ENCODE measurements at regions not wholly inside any gene's neighbourhood (a gene's known extent, or its start where the extent isn't known, plus 50 kb on each side); places are given as distances from the start of the nearest gene placed in this dataset.

DNA sequence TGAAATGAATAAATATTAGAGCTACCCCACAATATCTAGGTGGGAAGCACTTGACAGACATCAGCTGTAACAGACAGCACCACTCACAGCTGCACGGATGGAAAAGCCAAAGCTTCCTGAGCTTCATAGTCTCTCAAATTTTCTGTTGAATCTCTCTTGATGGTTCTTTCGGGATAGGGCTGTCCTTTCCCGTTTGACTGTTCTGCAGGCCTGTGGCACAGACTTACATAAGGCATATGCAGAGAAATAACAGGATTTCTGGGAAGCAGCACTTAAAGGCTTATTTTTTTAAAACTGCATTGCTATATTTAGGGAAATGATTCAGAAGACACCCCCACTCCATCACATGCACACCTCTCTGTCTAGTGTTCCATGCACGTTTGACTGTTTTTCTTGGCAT, 77.5 kb downstream of the ZNF648 start:
- Histone ChIP-seq H4K20me1 (ENCODE audit: control insufficient read depth, insufficient read depth, insufficient read length) (no peaks in the 10 kb centered on the region), H3K14ac (ENCODE audit: insufficient read depth, low read length) (no peak overlapping the region), H3K4me1 (ENCODE audit: insufficient read depth, low read length) (no peaks in the 10 kb centered on the region; the same call in 1 of the 2 replicates), H3T11ph (ENCODE audit: low read length) (no peak overlapping the region), H3K79me1 (ENCODE audit: insufficient read depth, low read depth, low read length, poor library complexity, severe bottlenecking) (no peaks in the 10 kb centered on the region), H2BK120ac (ENCODE audit: low read depth, low read length, poor library complexity, severe bottlenecking) (no peak overlapping the region), H3K79me2 (ENCODE audit: insufficient read depth, low read length) (no peaks in the 10 kb centered on the region), H2BK20ac (ENCODE audit: low read depth, low read length, poor library complexity, severe bottlenecking) (no peak overlapping the region), H4K5ac (ENCODE audit: insufficient read length, low read depth, low read length) (no peak overlapping the region), H3K18ac (ENCODE audit: insufficient read length, low read depth, low read length) (no peak overlapping the region), H3K9me3 (ENCODE audit: control insufficient read depth, low read depth, low read length) (no peaks in the 10 kb centered on the region), H4K91ac (ENCODE audit: insufficient read length, low read depth, low read length) (no peak overlapping the region), H2BK15ac (ENCODE audit: low read depth, low read length) (no peak overlapping the region), H2BK5ac (ENCODE audit: insufficient read length, low read length) (no peak overlapping the region), H3K9ac (ENCODE audit: extremely low read depth, insufficient read length, low read length) (no peak overlapping the region), H3K4ac (ENCODE audit: low read depth, low read length) (no peak overlapping the region), H2AK5ac (ENCODE audit: insufficient read length, low read length) (no peak overlapping the region), H3K56ac (ENCODE audit: insufficient read length, low read depth, low read length) (no peak overlapping the region), H3K27me3 (ENCODE audit: insufficient read depth, low read length) (0 out of 2 replicates have a peak, but pooled peaks cover 1% of the 10 kb centered on the region), H3K23me2 (ENCODE audit: insufficient read length, low read depth, low read length, poor library complexity, severe bottlenecking) (no peaks in the 10 kb centered on the region), H3K27ac (ENCODE audit: insufficient read length, low read depth, low read length) (no peak overlapping the region), H3K23ac (ENCODE audit: insufficient read length, low read depth, low read length) (no peak overlapping the region), H2AFZ (ENCODE audit: low read length) (no peak overlapping the region), H2BK12ac (ENCODE audit: insufficient read length, low read depth, low read length) (no peak overlapping the region), H4K8ac (replicated peaks; ENCODE audit: insufficient read length, low read depth, low read length) (no peak overlapping the region), H3K4me2 (ENCODE audit: insufficient read depth, insufficient read length, low read length) (no peak overlapping the region)
- Mint-ChIP-seq H3K36me3 (ENCODE audit: insufficient read depth in 1 of 3, low read depth in 3 of 3) (peaks cover 0 to 5% (median 0%) of the 10 kb centered on the region in 3 experiments; a peak in 2 of 7 replicates), H3K27ac (no peak overlapping the region), H3K4me3 (no peak overlapping the region), H3K27me3 (ENCODE audit: low read depth) (no peaks in the 10 kb centered on the region), H3K9me3 (peaks cover 4 to 5% of the 10 kb centered on the region in 2 experiments; a peak in 4 of 5 replicates), H3K4me1 (peaks cover 18 to 22% of the 10 kb centered on the region in 2 experiments)
- DNase-seq: no peak
- TF ChIP-seq, protein P1, sequence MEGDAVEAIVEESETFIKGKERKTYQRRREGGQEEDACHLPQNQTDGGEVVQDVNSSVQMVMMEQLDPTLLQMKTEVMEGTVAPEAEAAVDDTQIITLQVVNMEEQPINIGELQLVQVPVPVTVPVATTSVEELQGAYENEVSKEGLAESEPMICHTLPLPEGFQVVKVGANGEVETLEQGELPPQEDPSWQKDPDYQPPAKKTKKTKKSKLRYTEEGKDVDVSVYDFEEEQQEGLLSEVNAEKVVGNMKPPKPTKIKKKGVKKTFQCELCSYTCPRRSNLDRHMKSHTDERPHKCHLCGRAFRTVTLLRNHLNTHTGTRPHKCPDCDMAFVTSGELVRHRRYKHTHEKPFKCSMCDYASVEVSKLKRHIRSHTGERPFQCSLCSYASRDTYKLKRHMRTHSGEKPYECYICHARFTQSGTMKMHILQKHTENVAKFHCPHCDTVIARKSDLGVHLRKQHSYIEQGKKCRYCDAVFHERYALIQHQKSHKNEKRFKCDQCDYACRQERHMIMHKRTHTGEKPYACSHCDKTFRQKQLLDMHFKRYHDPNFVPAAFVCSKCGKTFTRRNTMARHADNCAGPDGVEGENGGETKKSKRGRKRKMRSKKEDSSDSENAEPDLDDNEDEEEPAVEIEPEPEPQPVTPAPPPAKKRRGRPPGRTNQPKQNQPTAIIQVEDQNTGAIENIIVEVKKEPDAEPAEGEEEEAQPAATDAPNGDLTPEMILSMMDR (conservative IDR thresholded peaks at IDR 0.05): no peak
- WGBS (ENCODE audit: extremely low coverage, insufficient read length, low lambda C conversion rate): no CpG with 5 or more reads among the region's 4 CpGs
